GM19467 (cell line): ENCODE measurements at regions not wholly inside any gene's neighbourhood (a gene's known extent, or its start where the extent isn't known, plus 50 kb on each side); places are given as distances from the start of the nearest gene placed in this dataset.

Source experiments
- ATAC-seq: cut with Tn5 transposase; IDR thresholded peaks from one replicate; pipeline ENCODE4 v1.9.1; 2021; ENCODE audit warnings: mild to moderate bottlenecking, moderate library complexity; ENCODE audit not compliant: unreplicated experiment

- ATAC-seq: no peak
These were observed 481.4 kb downstream of the CMPK2 start for GRCh38 chr2:6384341-6384740.

- no peak for ATAC-seq
These were observed 473.4 kb downstream of the CMPK2 start for GRCh38 chr2:6392354-6392753.

DNA sequence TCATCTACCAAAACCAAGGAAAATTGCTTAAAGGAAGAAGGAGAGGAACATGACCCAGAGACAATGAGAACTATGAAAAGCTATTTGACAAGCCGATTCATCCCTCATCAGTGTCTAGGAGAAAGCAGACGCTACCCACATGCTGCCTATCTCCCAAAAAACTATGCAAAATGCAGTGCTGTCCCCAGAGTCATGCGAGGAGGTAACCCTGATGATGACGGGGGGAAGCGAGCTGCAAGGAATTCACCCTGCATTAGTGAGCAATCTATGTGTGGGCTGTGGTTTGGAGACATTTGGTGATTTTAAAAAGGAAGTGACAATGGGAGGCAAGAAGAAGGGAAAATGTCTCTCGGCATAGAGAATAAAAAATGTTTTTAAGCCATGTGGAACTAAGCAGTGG lies 472.7 kb downstream of the CMPK2 start:
- no peak for ATAC-seq

- no peak for ATAC-seq
These were observed 471.9 kb downstream of the CMPK2 start for GRCh38 chr2:6393819-6394218.

DNA sequence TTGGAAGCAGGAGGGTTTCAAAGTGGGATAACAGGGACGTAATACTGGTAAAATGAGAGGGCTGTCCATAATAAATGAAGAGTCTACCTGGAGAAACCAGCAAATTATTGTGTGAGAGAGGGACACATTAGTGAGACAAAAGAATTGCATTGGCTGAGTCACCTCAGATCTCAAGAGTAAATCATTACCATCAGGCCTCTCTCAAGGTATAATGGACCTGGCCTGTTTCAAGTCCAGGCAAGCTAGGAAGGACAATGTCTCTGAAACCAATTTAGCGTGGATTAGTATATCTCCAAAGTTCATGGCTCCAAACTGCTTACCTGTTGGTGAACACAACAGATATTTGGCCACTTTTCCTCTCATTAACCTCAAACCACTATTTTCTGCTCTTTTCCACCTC lies 471.4 kb downstream of the CMPK2 start:
- no peak for ATAC-seq

DNA sequence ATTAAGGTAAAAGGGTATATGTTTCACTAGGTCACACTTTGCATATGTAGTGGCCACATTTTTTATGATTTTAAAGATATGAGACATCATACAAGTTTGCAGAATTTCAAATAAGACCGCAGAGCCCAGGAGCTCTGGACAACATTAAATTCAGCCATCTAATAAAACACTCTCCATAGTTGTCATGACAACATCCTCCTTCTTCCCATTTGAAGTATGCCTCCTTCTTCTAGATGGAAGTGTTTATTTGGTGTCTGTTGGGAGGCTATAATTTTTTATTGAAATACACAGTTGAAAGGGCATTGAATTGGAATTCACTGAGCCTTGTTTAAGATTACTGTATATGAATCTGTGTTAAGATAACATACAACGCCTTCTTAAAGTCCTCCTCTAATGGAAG lies 467.3 kb downstream of the CMPK2 start:
- ATAC-seq: no peak

DNA sequence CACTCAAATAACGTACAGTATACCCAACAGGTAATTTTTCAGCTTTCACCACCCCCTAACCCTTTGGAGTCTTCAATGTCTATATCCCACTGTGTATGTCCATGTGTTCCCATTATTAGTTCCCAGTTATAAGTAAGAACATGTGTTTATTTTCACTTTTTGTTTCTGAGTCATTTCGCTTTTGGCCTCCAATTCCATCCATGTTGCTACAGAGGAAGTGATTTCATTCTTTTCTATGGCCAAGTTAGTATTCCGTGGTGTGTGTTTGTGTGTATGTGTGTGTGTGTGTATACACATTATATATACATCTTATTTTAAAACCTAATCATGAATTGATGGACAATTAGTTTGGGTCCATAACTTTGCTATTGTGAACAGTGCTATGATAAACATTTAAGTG lies 464.4 kb downstream of the CMPK2 start:
- ATAC-seq: no peak

DNA sequence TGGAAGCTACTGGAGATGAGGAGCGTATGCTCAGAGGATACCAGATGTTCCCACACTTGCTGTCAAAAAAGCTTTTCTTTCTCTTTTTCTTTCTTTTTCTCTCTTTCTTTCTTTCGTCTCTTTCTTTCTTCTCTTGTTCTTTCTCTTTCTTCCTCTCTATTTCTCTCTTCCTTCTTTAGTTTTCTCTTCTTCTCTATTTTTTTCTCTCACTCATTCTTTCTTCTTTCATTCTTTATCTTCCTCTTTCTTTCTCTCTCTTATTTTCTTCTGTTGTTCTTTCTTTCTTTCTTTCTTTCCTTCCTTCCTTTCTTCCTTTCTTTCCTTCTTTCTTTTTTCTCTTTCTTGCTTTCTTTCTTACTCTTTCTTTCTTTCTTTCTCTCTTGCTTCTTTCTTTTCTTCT lies 457.6 kb downstream of the CMPK2 start:
- ATAC-seq: no peak

DNA sequence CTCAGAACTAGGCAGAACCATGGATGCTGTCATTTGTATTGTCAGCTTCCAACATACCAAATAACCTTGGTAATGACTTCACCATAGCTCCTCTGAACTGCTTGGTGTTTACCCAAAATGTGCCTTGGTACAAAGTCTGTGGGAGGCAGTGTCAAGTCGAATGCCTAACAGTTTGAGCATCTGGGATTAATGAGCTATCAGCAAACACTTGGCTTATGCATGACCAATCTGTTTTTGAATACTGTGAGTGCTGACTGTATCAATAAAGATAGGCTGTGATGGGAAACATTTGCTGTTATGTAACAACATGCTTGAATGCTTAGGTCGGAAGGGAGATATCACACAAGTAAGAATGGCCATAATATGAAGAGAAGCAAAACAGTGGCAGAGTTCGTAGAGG lies 455.4 kb downstream of the CMPK2 start:
- ATAC-seq: no peak

DNA sequence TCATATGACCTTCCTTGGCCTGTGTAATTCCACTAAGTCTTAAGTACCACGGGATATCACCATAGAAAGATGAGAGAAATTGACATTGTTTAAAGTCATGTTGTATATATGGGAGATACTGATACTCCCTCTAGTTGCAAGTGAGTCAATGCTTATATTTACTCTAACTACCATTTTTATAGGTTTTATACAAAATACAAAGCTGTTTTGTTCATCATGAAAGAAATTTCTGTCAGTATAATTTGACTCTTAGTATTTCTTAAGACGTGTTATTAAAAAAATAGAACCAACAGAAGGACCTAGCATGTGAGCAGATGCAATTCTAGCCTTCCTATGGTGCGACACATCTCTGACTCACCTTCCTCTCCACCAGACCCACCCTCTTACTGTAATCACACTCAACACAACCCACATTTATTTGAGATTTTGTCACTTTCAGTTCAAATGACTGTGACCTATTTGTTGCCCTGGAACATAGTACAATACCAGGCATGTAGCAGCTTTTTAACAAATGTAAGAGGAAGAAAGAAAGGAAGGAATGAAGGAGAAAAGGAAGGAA lies 453.1 kb downstream of the CMPK2 start:
- ATAC-seq: no peak

DNA sequence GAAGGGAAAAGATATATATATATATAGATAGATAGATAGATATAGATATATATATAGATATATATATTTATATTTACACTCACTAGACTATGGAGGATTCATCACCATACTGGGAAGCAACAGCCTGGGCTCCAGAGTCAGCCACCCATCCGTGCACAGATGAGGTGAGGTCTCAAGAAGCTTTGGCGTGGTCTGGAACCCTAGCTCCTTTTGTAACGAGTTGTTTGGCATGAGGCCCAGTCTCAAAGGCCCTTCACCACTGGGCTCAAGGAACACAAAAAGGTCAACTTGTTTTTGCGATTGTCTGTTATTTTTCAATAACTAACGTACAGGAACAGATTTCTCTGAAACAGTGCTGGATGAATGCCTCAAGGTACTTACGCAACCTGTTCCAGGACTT lies 448.7 kb downstream of the CMPK2 start:
- ATAC-seq: no peak

DNA sequence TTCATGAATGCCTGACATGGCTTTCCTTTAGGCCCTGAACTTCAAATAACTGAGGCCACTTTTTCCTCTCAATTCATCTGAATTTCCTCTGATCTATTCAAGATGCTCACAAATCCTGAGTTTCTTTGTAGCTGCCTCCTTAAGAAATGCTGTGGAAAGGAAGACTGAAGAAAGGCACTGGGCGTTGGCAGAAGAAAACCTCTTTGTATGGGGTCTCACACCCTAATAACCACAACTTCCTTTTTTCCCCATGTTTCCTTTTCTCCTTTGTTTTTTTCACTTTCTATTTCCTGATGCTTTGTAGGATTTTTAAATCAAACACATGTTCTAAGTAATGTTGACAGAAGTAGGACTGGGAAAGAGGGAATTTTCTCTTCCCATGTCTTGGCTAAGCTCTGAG lies 447.4 kb downstream of the CMPK2 start:
- ATAC-seq: no peak

- ATAC-seq: no peak
These were observed 444.5 kb downstream of the CMPK2 start for GRCh38 chr2:6421138-6421730.

DNA sequence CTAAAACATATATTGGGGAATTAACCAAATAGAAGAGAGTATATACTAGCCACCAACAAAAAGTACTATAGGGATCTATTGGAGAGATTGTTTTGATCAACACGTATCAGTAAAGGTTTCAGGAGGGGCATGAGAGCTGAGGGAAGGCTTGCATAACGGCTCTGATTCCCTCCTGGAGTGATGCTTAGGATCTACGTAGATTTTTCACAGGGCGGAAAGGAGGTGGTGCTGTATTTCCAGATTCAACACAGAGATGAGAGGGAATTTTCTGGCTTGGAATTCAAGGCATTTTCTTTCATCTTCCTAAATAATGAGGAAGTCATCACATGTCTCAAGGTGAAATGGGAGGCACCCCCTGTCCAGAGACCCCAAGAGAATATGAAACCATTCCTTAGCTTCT lies 443.8 kb downstream of the CMPK2 start:
- no peak for ATAC-seq

GRCh38 chr2:6423157-6423556 lies 442.6 kb downstream of the CMPK2 start:
- ATAC-seq: no peak

DNA sequence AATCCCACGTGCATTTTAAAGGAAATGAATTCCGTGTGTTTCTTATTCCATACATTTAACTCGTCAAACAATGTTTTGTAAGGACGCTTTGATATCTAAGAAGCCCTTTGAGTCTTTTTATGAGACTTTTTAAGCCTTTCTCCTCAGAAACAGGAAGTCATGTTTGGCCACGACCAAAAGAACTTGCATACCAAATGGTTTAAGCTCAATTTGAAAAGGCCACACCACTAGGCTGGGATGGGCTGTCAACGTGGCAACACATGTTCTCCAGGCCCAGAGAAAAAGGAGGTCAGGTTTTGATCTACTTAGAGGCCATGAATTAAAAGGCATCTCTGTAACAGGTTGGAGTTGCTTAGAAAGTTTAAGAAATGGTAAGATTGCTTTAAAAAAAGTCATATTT lies 441.8 kb downstream of the CMPK2 start:
- no peak for ATAC-seq

DNA sequence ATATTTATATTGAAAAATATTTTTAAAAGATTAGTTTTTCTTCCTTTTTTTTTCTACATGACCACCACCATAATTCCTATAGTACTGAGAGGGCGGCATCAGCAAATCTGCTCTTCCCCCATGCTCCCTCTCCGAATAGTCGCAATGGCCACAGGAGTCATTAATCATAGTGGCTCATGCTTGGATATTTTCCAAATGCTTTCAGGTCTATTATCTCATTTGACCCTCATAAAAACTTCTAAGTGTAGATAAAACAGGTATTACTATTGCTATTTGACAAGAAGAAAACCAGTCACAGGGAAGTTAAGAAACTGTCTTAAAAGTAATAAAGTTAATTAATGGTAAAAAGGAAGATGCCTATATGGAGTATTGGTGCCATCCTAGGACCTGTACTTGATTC lies 440.7 kb downstream of the CMPK2 start:
- ATAC-seq: no peak

DNA sequence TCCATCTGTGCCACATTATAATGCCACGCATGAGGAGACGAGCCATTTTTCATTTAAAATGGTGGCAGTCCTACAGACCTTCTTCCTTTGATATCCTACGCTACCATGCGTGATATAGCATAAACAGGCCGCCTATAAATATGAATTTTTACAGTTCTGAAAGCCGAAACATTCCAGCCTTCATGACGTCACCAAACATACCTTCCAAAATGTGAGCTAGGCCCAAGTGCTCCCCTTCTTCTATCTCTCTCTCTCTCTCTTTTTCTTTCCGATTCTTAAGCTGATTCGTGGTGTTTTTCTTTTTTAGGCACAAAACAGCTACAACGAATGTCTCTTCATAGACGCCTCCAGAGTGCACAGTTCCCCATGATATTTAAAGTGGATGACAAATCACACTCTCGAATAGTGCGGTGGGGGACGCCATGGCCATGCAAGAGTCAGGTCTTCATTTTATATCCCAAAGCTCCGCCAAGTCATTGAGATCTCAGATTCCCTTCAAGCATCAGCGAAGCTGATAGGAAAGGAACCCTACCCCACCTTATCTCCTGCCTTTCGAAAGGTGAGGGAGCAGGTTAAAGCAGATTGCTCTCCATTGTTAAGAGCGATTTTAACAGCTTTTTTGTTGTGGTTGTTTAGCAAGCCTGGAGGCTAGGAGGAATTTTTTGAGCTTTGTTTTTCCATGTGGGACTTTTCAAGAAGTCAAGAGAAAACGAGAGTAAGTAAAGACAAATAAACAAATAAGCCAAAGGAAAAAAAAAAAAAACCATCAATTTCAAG lies 436.3 kb downstream of the CMPK2 start:
- ATAC-seq: no peak

DNA sequence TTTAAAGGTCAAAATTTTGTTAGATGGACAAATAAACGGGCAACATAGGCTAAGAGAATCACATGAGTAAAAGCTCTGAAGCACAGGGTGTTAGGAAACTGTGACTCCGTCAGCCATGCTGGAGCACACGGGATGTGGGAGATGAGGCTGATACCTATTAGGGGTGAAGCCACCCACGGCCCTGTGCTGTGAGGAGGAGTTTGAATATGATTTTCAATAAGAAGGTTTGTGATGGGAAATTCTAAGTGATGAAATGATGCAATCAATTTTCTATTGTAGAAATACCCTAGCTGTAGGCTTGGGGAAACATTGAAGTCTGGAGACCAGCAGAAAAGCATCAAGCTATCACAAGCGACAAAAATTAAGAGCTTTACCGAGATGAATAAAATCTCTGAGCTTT lies 431.3 kb downstream of the CMPK2 start:
- no peak for ATAC-seq

DNA sequence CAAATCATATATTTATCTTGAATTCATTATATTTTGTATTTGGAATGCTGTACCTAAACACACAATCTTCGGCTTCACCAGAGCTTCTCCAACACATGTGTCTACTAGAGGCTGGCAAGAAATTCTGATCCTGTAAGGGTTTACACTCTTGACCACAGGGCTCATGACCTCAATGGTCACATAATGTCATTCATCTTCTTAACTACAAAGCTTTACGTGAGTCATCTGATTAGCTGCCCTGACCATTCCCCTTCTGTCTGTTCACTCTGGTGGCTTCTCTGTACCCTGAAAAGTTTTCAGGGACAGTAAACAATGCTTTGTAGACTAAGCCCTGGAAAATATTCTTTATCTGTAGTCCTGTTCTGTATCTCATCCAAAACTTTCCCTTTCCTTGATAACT lies 423.9 kb downstream of the CMPK2 start:
- no peak for ATAC-seq

- ATAC-seq: no peak
These were observed 423.3 kb downstream of the CMPK2 start for GRCh38 chr2:6442252-6442985.
